Adrenal gland (tissue), 5 donors: ENCODE measurements at regions not wholly inside any gene's neighbourhood (a gene's known extent, or its start where the extent isn't known, plus 50 kb on each side); places are given as distances from the start of the nearest gene placed in this dataset.

Experiments used
- POLR2A ChIP-seq, 2 donors: fragments of 450-650 bp; IDR thresholded peaks; one replicate each; pipeline ENCODE4 v1.6.1; 2017; ENCODE audit warnings: antibody characterized with exemption in 2 of 2, mild to moderate bottlenecking in 2 of 2, moderate library complexity in 1 of 2
- TF ChIP-seq, protein P1 (sequence below), 6 experiments: fragments of 450-650 bp in 4 of 6; fragments of 200-600 bp in 2 of 6; sonication (generic) in 1 of 6; IDR thresholded peaks; 1 replicate in 5 of 6; 2 replicates in 1 of 6; pipeline versions ENCODE4 v1.5.1 to v1.8.0; 2016 to 2021; ENCODE audit warnings: antibody characterized with exemption in 6 of 6, mild to moderate bottlenecking in 2 of 6, moderate library complexity in 1 of 6
- donor health status: DM: no; HTN: no; CAD: no.

DNA sequence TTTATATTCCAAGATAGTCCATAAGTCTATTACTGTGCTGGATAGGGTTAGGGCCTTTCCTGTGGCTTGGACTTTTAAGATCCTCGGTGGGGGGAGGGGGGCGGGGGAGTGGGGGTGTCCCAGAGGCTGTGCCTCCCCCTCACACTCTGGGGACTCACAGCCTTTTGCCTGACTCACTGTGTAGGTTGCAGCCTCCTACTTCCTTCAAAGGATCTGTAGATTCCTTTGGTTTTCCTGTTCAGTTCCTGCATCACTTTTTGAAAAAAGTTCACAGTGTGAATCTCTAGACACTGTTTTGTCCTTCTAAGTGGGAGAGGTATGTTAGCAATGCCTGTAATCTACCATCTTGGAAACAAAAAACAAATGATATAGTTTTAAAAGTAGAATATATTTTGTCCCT lies 999.9 kb downstream of the GLUD2 start:
- TF ChIP-seq POLR2A (IDR thresholded peaks at IDR 0.05) = no peak
- TF ChIP-seq, protein P1, sequence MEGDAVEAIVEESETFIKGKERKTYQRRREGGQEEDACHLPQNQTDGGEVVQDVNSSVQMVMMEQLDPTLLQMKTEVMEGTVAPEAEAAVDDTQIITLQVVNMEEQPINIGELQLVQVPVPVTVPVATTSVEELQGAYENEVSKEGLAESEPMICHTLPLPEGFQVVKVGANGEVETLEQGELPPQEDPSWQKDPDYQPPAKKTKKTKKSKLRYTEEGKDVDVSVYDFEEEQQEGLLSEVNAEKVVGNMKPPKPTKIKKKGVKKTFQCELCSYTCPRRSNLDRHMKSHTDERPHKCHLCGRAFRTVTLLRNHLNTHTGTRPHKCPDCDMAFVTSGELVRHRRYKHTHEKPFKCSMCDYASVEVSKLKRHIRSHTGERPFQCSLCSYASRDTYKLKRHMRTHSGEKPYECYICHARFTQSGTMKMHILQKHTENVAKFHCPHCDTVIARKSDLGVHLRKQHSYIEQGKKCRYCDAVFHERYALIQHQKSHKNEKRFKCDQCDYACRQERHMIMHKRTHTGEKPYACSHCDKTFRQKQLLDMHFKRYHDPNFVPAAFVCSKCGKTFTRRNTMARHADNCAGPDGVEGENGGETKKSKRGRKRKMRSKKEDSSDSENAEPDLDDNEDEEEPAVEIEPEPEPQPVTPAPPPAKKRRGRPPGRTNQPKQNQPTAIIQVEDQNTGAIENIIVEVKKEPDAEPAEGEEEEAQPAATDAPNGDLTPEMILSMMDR (IDR thresholded peaks at IDR 0.05) = no peak
